Keratinocyte (primary cell): ENCODE measurements at regions not wholly inside any gene's neighbourhood (a gene's known extent, or its start where the extent isn't known, plus 50 kb on each side); places are given as distances from the start of the nearest gene placed in this dataset.

ENCODE experiments used
- CTCF ChIP-seq, 3 experiments: IDR thresholded peaks in 1 of 3; conservative IDR thresholded peaks in 1 of 3; optimal IDR thresholded peaks in 1 of 3; 2 replicates in 2 of 3; 3 replicates in 1 of 3; pipeline versions ENCODE3 to v1.5.1; 2011; ENCODE audit warnings: low read length in 3 of 3, mild to moderate bottlenecking in 3 of 3, moderate library complexity in 2 of 3, control low read depth in 1 of 3, inconsistent platforms in 1 of 3; ENCODE audit not compliant: insufficient read depth in 2 of 3; ENCODE audit errors: extremely low read depth in 1 of 3
- EZH2 ChIP-seq: IDR thresholded peaks from one replicate; pipeline ENCODE4 v1.6.1; 2012; ENCODE audit warnings: inconsistent platforms, mild to moderate bottlenecking, low read length, moderate library complexity

GRCh38 chr1:69441496-69441895 lies 126.2 kb upstream of the LRRC7 start:
- TF ChIP-seq CTCF (optimal IDR thresholded peaks at IDR 0.05 in 1 of 3, IDR thresholded peaks at IDR 0.05 in 1 of 3, conservative IDR thresholded peaks at IDR 0.05 in 1 of 3; ENCODE audit: extremely low read depth in 1 of 3, insufficient read depth in 2 of 3, low read length in 3 of 3) (no peak), EZH2 (no peak)
